GM21447 (cell line): ENCODE measurements at regions not wholly inside any gene's neighbourhood (a gene's known extent, or its start where the extent isn't known, plus 50 kb on each side); places are given as distances from the start of the nearest gene placed in this dataset.

Experiments
- ATAC-seq: cut with Tn5 transposase; IDR thresholded peaks from one replicate; pipeline ENCODE4 v1.9.1; 2021; ENCODE audit not compliant: unreplicated experiment

DNA sequence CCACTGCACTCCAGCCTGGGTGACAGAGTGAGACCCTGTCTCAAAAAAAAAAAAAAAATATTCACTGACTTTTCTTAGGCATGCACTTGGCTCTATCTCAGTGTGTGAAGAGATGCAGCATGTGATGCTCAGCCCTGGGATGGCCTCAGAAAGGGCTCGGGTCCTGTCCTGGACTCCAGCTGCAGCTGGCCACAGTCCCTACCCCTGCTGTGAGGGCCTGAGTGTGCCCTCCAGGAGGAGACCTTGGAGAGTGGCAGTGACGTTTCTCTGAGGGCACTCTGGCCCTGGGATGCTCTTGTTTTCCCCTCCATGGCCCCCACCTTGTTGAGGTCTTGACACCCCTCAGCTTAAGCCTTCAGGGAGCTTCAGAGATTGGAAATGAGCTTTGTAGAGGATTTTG lies 81.9 kb upstream of the POU3F1 start:
- no peak for ATAC-seq

DNA sequence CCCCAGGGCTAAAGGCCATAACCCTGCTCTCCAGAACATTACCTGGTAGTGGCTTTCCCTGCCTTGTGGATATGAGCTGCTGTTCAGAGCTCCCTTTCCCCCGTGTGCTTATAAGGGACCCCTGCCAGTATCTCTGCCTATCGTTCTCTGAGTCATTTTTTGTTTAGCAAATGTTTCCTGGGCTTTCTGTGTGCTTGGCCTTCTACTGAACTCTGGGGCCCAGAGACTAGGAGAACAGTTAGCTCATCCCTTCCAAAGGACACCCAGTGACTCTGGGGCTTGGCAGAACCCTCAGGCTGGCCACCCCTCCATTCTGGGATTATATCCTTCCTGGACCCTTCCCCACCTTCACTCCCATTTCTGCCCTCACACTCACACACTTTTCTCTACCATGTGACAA lies 80.8 kb upstream of the POU3F1 start:
- no peak for ATAC-seq

DNA sequence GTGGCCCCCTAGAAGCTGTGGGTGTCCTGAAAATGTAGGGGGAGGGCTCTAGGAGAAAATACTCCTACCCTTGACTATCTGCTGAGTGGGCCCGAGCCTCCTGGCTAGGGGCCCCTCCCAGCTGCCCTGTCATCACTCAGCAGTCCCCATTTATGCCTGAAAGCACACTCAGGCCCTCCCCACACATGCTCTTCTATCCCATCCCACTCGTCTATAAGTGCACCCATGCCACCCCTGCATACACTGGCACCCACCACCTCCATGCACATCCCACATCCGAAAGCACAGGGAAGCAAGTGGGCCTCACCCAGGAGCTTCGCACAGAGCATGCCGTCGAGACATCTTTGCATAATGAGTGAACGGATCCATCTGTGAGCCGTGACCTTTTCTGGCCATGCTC lies 80.4 kb upstream of the POU3F1 start:
- no peak for ATAC-seq

DNA sequence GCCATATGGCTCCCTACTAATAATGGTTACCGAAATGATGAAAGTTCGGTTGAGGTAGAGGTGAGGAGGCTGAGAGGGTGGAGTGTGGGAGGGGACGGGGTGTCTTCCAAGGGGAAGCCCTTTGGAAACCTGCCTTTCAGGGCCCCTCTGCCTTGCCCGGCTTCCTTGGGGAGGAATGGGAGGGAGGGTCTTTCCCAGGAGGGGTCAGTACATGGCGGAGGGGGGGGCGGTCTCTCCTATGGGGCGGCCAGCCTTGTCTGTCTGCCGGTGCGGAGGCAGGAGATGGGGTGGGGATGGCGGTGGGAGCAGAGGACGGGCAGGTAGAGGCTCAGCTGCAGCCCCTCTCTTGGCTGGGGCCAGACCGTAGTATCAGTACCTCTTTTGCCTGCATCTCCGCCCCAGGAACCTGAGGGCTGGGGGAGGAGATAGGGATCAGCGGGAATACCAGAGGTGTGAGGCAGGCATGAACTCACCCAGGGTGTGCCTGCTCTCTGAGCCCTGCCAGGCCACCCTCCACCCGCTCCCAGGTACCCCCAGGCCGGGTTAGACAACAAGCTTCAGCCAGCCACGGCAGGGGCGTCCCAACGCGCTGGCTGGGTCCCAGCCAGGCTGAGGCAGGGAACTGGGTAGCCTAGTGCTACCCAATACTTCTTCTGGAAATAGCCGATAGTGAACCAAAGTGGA lies 79.4 kb upstream of the POU3F1 start:
- ATAC-seq = no peak

DNA sequence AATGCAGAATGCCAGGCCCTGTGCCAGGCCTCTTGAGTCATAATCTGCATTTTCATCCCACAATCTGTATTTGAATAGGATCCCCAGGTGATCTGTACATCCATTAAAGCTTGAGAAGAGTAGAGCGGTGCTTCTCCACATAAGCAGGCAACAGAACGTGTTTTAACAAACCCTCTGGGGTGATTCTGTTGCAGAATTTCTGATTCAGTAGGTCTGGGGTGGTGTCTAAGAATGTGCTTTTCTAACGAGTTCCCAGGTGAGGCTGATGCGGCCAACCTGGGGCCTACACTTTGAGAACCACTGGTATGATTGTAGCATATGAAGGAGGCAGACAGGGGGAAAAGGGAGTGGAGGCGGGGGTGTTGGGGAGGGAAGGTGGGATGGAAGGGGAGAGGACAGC lies 78.4 kb upstream of the POU3F1 start:
- ATAC-seq = no peak

DNA sequence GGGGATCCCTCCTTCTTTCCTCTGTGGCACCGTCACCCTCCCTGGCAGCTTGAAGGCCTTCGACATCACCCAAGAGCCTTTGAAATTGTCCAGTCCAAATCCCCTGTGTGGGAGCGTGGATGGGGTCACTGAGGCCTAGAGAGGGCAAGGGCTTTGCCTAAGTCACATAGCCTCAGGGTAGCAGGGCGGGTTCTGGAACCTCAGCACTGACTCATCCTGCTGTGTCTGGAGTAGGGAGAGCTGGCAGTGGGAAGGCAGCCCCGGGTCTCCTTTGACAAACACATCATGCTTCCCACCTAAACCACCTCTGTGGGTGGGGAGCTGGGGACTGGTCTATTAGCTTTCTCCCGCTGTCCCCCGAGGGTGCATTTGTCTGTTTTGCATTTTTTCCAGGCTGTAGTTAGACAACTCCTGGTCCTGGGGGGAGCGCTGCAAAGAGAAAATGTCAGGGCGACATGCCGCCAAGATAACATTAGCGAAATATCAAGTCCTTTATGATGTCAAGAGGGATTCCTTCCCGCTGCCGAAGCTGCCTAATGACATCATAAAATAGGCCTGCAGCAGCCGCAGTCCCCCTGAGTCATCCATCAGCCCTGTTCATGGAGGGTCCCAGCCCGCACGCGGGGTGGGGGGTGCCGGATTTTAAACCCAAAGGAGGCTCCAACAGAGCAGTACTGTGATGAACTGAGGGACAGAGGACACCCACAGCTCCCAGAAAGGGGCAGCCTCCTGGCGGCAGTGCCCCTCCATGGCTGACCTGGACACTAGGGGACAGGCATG lies 77.0 kb upstream of the POU3F1 start:
- ATAC-seq = no peak

DNA sequence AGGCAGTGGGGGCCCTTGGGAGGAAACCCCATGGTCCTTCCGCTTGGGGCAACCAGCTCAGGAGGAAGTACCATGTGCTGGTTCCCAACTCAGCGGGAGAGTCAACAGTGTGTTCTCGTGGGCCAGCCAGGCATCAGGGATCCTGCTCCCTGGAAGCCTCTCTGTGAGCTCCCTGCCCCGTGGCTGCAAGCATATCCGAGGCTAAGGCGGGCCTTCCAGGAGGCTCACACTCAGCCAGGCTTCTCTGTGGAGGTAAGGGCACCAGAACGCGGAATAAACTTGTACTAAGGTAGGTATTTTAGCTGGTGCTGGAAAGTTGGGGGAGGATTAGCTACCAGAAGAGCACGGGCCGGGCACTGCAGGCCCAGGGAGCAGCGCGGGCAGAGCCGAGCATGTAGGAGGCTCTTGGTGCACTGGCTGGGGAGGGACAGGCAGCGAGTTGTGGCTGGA lies 74.7 kb upstream of the POU3F1 start:
- ATAC-seq = no peak

DNA sequence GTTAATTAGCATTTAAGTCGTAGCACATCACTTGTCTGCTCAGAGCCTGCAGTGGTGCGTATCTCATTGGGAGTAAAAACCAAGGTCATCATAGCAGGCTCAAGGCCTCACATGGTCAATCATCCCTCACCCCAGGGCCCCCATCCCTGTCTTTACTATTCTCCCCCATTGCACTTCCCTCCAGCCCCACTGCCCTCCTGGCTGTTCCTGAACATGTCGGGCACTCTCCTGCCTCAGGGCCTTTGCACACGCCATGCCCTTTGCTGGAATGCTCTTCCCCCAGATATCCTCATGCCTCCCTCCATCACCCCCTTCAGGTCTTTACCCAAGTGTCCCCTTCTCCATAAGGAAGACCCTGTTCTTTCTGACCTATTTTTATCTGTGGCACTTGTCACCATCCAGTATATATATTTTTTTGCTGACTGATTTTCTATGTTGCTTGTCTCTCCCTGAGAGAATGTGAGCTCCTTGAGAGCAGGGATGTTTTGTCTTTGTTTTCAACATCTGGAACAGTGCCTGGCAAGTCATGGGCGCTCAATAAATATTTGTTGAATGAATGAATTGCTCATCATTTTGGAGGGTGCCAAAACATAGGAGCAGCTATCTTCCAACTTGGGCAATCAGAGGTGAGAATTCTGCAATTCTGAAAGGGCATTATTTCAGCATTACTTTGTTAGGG lies 74.1 kb upstream of the POU3F1 start:
- ATAC-seq = no peak

DNA sequence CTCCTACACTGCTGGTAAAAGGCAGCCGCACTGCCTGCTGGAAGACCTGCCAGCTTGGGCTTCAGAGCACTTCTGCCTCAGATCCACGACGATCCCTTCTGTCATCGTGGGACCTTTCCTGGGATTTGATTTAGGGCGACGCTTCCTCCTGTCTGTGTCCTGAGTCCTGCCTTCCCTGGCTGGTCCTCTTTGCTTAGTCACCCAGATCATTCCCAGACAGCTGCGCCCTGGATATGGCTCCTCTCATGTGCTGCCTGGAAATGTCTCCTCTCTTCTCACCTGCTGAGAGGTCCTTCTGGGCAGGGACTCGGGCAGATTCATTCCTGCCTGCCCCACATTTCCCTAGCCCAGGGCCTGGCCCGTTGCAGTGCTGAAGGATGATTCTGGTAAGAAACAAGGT lies 72.4 kb upstream of the POU3F1 start:
- ATAC-seq = no peak

DNA sequence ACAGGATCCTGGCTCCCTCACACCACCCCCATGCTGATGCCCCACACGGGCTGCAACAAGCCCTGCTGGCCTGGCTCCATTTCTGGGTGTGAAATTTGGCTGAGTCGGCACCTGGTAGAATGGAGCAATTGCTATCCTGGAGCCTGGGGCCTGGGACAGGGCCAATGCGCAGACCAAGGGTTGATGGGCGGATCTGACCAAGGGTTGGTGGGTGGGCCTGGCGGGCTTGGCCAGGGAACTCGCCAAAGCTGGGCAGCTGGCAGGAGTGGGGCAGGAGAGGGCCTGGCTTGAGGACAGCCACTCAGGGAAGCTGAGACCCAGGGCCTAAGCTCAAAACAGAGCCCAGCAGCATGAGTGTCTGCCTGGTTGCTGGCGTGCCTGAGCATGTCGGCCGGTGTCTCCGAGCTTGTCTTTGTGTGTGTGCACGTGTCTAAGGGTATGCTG lies 70.9 kb upstream of the POU3F1 start:
- no peak for ATAC-seq

DNA sequence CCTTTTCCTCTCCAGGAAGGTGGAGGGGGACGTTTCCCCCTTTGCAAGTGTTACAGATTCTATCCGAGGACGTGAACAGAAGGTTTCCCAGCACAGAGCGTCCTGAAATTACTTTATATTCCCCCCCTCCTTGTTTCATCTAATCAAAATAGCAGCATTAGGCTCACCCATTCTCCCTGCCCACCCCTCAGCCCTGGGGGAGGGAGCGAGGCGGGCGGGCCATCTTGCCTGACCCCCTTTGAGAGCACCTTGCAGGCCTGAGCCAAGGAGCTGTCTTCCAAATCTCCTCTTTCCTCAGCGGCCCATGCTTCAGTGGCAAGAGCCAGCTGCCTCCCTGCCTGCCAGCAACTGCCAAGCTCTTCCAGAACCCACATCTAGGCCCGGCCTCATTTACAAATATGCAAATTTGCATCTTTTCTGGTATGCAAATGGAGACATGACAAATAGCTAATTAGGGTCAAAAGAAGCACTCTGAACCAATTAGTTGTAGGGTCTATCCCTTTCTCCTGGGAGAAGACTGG lies 69.1 kb upstream of the POU3F1 start:
- ATAC-seq = no peak

DNA sequence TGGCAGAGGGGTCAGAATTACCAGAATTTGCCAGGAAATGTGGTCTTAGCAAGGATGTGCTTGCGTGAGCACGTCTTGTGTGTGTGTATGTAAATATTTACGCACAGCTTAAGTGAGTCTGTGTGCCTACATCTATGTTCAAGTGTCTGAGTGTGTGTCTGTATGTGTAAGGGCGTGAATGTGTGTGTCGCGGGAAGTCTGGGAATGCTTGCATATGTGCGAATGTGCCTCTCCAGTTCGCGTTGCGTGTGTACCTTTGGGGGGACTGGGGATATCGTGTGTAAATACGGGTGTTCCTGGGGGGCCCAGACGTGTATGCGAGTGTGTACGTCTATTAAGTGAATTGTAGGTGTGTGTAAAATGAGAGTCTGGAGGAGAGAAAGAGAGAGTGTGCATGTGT lies 68.6 kb upstream of the POU3F1 start:
- ATAC-seq = no peak

DNA sequence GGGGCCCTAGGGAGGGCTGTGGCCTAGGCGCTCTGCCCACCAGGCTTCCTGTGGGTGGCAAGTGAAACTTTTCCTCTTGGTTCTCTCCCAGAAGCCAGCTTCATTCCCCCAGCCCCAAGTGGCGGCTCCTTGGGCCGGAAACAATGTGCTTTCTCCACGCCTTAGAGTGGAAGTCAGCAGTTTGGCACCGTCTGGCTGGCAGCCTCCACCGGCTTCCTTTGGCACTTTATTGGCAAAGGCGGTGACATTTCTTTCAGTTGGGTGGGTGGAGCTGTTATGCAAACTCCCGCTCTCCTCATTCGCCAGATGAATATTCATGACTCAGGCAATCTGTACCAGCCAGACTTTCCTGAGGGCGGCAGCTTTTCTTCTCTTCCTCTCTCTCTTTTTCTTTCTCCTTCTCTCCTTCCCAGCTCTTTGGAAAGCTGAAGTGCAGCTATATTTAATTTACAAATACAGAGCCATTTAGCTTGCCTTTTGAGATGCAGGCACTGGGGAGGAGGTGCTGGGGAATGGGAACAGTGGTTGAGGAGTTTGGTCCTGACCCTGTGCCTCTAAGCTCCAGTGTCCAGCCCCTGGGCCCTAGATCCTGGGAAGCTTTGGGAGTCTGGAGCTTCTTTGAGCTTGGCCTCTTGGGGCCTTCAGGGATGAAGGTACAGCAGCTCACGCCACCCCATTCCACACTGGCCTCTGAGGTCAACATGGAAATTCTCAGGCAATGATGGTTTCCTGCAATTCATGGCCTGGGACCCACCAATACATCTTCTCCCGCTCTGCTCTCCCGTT lies 67.8 kb upstream of the POU3F1 start:
- ATAC-seq = no peak

DNA sequence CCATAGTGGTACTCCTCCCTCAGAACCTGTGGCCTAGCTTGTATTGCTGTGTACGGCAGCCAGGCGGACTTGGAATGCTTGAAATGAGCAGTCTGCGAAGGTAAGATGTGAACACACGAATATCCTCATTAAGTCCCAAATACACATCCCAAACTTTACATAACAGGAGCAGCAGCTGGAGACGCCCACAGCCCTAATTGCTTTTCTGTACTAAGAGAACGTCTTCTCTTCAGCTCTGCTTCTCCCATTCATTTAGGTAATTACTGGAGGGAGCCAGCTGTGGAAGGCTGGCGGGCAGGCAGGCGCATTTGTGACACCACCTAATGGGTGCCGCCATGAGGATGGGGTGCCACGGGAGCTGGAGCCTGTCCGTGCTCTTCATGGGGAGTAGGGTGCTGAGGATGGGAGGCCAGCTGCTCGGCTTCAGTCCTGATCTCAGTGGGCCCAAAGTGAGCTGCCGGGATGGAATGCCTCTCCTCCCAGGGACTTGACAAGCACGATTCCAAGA lies 66.6 kb upstream of the POU3F1 start:
- ATAC-seq = no peak

DNA sequence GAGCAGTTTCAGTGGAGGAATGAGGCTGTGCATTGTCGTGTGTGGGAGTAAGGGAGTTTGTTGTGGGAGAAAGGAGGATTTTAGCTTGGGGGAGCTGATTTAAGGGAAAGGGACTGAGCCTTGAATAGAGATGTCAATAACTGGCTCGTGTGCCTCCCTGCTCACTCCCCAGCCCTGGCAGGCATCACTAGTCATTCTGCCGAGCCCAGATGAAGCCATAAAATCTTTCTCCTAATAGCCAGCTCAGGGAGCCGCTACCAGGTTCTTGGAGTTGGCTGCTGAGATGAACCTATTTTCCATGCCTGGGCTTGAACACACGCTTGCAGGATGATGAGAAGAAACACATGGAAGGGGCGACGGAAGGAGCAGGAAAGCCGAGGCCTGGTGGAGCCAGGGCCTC lies 65.0 kb upstream of the POU3F1 start:
- no peak for ATAC-seq

DNA sequence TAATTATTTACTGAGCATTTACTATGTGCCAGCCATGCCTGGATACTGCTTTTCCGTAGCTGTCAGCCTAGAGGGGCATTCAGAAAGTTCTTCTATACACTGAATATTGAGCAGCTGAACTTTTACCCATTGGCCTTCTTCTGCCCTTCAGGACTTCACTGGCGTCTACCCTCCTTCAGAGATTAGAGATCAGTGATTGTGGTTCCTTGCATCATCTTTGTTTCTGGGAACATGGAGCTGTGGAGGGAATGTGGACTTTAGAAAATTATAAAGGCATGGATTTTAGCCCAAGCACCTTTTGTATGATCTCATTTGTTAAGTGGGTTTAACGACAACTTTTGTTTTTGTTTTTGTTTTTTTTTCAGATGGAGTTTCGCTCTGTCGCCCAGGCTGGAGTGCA lies 58.7 kb upstream of the POU3F1 start:
- ATAC-seq = no peak

DNA sequence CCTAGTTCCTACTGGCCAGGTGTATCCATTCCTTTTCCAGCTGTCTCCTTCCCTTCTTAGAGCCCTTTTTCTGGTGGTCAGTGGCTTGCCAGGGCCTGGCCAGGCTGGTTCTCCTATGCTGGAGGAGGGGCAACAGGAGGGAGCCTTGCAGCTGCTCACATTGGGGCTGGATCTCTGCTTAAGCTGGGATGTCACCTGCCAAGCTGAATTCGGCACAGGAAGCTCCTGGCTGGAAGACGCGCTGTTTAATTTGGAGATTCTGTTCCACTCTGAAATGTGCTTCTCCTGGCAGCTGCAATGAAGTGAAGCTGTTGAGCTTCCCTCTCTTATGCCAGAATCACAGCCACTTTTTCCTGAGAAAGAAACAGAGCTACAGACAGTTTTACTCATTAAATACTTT lies 56.0 kb upstream of the POU3F1 start:
- no peak for ATAC-seq

DNA sequence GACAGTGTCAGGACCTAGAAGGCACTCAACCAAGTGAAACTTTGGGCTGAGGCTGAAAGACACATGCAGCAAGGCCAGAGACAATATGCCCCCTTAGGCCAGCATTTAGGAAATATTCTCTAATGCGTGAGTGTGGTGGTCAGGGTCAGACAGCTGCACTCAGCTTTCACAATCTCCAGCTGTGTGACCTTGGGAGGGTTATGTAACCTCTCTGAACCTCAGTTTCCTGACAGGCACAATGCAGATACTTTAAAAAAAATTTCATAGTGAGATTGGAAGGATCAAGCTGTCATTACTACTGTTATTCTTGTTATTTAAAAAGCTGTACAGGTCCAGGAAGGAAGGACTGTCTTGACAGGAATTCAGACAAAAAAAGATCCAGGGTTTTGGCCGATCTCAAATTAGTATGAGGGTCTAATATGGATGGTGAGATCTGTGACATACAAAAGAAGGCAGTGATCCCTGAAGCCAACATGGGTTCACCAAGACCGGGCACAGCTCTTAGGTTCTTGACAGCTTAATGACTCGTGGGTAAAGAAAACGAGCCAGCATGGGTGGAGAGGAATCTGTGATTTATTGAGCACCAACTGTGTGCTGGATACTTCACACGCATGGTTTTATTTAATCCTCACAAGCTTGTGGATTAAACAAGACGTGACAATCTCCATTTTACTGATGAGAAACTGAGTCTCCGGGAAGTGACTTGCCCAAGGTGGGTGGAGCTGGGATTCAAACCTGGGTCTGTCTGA lies 54.6 kb upstream of the POU3F1 start:
- ATAC-seq = no peak

DNA sequence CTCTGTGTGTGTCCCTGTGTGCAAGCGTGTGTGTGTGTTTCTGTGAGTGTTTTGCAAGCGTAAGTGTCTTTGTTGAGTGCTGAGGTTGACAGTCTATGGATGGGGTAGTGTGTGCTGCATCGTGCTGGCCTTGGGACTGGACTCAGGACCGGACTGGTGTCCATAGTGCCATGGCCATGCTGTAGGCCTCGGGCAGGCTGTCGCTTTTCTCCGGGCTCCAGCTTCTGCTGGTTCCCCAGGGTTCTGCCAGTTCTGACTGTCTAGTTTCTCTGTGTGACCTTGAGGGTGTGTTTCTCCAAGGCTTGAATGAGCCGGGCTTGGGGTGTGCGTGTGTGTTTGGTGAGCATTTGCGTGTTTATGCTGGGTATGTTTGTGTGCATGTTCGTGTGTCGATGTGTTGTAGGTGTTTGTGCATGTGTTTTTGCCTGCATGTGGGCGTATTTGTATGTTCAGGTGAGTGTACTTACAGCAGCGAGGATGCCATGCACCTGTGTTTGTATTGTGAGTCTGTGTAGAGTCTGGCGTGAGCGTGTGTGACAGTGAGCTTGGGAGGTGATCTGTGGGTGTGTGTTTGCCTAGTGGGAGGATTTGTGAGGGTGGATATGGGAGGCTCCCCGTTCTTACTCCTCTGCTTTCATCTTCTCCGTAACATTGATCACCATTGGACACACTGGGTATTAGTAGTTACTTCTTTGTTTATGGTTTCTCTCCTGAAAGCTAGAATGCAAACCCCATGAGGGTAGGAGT lies 51.7 kb upstream of the POU3F1 start:
- no peak for ATAC-seq
